NCI-H510A (cell line): ENCODE measurements at regions not wholly inside any gene's neighbourhood (a gene's known extent, or its start where the extent isn't known, plus 50 kb on each side); places are given as distances from the start of the nearest gene placed in this dataset.
"Not testable (repeated sequence)": the region's sequence is repeated elsewhere in the genome, so short reads cannot be mapped to it uniquely, and the experiment has no call there.

Source experiments
- DNase-seq: peaks from one replicate; lab custom pipeline; 2025; lab: John Stamatoyannopoulos, UW

GRCh38 chr9:90059436-90059835 lies 454.6 kb downstream of the GADD45G start:
- no peak for DNase-seq

DNA sequence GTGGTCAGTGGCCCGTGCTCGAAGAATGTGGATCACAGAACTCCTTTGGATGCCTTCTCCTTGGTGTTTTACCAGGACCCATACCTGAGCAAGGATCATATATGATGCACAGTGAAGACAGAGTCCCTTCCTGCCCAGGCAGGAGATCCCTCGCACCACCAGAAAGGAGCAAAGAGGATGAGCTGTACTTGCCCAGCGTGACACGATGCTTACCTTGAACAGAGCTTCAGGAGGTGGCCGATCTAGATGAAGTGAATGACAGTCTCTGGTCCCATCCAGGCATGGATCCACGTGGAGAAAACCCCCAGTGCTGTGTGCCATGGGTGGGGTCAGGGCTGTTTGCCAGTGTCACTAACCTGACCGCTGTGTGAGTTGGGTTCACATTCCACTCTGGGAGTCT lies 455.4 kb downstream of the GADD45G start:
- no peak for DNase-seq

DNA sequence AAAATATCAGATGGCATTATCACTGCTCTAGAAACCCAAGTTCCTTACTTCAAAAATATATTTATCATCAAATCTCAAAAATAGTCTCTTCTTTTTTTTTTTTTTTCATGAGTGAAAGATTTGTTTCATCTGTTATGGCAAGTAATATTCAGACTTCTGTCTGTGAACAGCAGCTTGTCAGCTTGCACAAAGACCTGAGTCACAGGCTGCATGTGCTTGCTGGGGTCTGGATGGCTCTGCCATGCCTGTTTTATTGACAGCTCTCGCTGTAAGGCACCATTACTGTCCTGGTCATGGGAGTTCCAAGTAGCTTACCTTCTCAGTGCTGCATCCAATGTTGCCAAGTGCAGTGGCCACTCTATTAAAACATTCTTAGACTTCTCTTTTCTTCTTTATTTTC lies 456.4 kb downstream of the GADD45G start:
- DNase-seq: no peak

- DNase-seq: no peak
Measured at GRCh38 chr9:90062982-90063381, 458.2 kb downstream of the GADD45G start.

DNA sequence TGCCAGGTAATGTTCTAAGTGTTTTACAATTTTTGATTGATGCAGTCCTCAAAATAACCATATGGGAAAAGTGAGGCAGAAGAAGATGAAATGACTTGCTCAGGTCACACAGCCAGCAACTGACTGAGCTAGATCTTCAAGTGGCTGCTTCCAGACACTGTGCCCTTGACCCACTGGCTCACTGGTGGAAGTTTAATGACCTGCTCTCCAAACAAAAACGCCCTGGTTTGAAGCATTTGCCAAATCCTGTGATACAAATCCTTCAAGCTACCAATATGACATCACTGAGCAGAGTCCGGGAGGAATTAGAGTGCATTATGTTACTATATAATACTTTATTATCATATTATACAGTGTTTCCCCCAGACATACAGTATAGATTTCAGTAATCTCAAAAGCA lies 459.4 kb downstream of the GADD45G start:
- DNase-seq: no peak

DNA sequence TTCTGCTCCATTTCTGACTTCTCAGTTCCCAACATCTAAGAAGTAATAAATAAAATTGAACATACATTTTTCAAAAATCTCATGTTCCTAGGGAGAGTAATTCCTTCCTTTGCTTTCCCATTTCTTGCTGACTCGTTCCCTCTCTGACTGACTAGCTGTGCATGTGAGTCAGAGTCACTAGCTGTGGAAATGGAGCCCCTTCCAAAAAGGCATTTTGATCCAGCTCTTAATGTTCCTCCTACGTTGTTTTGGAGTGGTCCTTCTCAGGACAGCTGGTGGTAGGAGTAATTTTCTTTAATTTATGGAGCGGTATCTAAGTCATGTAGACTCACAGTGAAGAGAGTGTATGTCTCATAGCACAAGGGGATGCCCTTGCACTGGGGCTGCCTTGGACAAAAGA lies 460.2 kb downstream of the GADD45G start:
- DNase-seq: no peak

DNA sequence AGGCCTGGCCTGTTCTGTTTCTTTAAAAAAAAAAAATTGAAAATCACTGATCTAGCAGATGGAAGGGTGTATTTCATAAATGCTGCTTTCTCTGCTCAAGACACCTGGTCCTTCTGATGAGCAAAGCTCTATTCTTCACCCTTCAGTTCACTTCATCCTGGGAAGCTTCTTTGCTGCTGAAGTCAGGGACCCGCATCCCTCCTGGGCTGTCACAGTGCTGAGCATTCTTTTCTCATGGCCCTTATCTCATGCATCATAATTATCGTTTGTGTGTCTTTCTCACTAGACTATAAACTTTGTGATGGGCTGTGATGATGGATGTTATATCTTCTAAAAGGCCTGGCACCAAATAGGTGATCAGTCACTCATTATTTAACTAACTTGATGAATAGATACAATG lies 461.0 kb downstream of the GADD45G start:
- no peak for DNase-seq

DNA sequence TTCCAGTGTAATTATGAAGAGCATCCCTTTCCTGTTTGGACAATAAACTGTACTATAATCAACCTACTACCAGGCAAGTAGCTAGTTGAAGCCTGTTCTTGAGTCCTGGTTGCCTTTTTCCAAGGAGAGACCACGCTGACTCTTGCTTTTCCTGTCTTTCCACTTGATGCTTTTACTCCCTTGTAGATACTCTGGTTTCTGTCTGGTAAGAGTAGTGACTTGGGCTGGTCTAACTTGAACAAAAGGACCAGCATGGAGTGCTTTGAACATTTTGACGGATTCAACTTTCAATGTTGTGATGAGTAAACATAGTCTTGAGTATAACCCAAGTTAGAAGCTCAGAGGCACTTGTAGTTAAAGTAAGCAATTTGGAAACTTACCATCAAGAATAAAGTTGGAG lies 464.3 kb downstream of the GADD45G start:
- DNase-seq: peak; percentile 52

GRCh38 chr9:90070056-90070455 lies 465.2 kb downstream of the GADD45G start:
- DNase-seq: no peak

- no peak for DNase-seq
Measured at GRCh38 chr9:90070469-90070868, 465.7 kb downstream of the GADD45G start.

GRCh38 chr9:90070931-90071660 lies 466.3 kb downstream of the GADD45G start:
- no peak for DNase-seq

- DNase-seq: no peak
Measured at GRCh38 chr9:90073186-90073945, 468.6 kb downstream of the GADD45G start.

DNA sequence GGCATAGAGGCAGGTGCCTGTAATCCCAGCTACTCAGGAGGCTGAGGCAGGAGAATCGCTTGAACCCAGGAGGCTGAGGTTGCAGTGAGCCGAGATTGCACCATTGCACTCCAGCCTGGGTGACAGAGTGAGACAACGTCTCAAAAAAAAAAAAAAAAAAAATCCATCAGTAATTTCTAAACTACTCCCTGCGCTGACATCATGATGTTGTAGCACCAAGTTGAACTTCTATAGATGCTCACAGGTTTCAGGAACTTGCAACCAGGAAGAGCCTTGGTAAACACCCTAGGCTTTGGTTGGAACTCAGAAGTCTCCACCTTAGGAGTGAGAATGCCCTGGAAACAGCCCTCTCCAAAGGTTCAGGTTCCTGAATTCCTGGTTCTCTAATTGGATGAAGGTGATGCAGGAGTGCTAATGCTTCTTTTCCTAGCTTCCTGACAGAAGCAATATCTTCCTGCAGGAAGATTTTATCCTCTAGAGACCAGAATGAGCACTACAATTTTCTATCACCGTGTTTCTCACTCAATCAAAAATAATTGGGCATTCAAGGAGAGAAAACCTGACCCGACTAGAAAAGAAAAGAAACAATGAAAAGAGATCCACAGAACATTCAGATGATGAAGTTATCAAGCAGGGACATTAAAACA lies 469.6 kb downstream of the GADD45G start:
- no peak for DNase-seq

GRCh38 chr9:90077598-90077997 lies 472.8 kb downstream of the GADD45G start:
- DNase-seq: not testable (repeated sequence)

GRCh38 chr9:90078988-90079421 lies 474.2 kb downstream of the GADD45G start:
- no peak for DNase-seq

DNA sequence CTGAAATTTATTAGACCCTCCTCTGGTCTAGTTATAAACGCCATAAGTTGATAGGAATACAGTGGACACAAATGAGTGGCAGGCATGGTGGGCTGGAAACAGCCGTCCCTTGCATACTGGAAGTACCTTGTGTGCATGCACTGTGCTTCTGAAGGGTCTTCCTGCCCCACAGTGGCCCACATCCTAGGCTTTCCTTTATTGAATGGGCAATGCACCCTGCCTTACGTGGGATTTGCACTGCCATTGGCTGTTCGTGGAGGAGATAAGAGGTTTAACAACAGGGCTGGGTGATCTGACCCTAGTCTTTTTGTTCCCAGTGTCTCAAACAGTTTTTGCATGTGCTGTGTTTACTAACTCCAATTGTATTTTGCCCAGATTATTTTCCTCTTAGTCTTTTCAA lies 480.8 kb downstream of the GADD45G start:
- no peak for DNase-seq

GRCh38 chr9:90086101-90086511 lies 481.3 kb downstream of the GADD45G start:
- DNase-seq: no peak

- no peak for DNase-seq
Measured at GRCh38 chr9:90088434-90088833, 483.6 kb downstream of the GADD45G start.

DNA sequence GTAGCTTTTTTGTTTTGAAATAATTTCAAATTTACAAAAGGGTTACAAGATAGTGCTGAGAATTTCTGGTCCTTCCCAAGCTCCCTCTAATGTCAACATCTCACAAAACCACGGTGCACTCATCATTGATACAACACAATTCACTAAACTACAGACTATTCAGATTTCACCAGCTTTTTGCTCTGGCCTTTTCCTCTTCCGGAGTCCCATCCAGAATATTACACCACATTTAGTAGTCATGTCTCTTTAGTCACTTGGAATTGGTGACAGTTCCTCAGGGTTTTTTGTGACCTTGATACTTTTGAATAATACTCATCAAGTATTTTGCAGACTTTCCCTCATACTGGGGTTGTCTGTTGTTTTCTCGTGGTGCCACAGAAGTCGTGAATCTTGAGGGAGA lies 484.0 kb downstream of the GADD45G start:
- no peak for DNase-seq

- no peak for DNase-seq
Measured at GRCh38 chr9:90090997-90091396, 486.2 kb downstream of the GADD45G start.

DNA sequence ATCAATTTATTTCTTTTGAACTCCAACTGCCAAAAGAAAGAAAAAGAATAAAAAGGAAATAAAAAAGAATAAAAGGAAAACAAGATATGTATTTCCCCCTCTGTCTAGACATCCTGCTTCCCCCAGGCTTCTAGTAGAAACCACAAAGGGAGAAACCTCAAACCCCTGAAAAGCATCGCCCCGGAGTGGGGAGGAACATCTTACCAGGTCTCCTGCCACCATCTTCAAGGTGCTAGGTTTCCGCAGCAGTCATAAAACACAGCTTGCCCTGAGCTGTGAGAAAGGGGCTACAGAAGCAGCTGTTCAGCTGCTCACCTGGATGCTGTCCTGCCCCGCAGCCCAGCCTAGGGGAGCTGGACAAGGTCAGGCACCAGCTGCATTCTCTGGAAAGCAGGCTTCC lies 487.7 kb downstream of the GADD45G start:
- no peak for DNase-seq

- DNase-seq: peak; percentile 94
Measured at GRCh38 chr9:90095682-90096081, 490.9 kb downstream of the GADD45G start.

- DNase-seq: no peak
Measured at GRCh38 chr9:90097237-90097636, 492.4 kb downstream of the GADD45G start.
